GM19240 (cell line): ENCODE measurements at regions not wholly inside any gene's neighbourhood (a gene's known extent, or its start where the extent isn't known, plus 50 kb on each side); places are given as distances from the start of the nearest gene placed in this dataset.

ENCODE experiments used
- DNase-seq: peaks from one replicate; pipeline ENCODE4 v3.0.0; 2011; ENCODE audit warnings: low spot score; ENCODE audit not compliant: insufficient read length

- no peak for DNase-seq
These were observed 410.8 kb upstream of the TRIB2 start for GRCh38 chr2:12305931-12306330.

GRCh38 chr2:12310399-12310798, 406.3 kb upstream of the TRIB2 start:
- DNase-seq: no peak

DNA sequence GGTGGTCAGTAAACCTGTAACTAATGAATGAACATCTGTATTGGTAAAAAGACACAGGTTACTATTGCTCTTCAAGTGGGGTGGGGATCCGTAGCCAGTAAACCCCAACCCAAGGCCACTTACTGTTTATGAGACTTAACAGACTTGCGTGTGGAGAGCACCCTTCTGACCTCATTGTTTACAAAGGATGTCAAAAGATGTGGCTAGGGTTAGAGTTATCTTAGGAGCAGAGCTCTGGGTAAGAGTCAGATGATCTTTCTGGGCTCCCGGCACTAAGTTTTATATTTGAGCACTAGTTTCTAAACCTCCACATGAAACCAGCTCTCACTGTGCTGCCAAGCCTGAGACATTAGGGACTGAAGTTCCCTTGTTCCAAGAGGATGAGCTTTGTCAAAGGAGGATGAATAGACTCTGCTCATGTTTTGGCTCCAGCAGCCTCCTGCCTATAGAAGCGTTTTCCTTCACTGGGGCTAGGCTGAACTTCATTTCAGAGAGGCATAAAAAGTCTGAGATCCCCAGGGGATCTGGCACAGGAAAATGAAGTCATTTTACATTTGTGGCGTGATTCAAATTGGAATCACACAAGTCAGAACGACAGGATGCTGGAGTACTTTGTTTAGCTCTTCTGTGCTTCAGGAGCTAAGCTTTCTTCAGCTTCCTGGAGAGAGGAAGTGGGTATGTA, 403.1 kb upstream of the TRIB2 start:
- DNase-seq: no peak

DNA sequence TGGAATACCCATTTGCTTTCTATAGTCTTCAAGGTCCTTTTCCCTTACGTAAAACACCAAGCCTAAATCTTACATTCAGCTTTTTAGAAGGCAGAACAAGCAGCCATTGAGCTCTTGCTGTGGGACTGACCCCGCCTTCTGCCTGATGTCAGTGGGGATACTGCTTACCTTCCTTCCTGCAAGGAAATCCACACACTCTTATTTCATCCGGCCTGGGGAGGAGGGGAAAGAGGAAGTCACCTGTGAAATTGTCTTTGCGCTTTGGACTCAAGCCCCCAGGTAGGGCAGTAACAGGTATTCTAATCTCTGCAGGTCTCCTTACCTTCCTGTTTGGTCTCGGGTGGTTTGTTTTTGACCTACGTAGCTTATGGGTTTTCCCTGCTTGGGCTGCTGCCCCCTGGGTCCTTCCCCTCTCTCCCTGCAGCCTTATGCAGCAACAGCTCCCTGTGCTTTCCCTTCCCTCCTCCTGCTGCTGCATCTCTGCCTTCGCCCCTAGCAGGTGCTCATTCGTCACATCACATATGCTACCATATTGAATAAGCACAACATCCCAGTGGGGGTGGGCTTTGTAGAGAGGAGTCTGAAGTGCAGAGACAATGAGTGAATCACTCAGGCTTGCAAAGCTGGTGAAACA, 402.5 kb upstream of the TRIB2 start:
- no peak for DNase-seq

- no peak for DNase-seq
These were observed 401.5 kb upstream of the TRIB2 start for GRCh38 chr2:12315224-12315623.

- no peak for DNase-seq
These were observed 400.3 kb upstream of the TRIB2 start for GRCh38 chr2:12316476-12316875.

- DNase-seq: no peak
These were observed 399.4 kb upstream of the TRIB2 start for GRCh38 chr2:12317286-12317685.

GRCh38 chr2:12317814-12318426, 398.8 kb upstream of the TRIB2 start:
- no peak for DNase-seq

GRCh38 chr2:12318427-12319057, 398.2 kb upstream of the TRIB2 start:
- no peak for DNase-seq

- DNase-seq: no peak
These were observed 396.6 kb upstream of the TRIB2 start for GRCh38 chr2:12320027-12320734.

DNA sequence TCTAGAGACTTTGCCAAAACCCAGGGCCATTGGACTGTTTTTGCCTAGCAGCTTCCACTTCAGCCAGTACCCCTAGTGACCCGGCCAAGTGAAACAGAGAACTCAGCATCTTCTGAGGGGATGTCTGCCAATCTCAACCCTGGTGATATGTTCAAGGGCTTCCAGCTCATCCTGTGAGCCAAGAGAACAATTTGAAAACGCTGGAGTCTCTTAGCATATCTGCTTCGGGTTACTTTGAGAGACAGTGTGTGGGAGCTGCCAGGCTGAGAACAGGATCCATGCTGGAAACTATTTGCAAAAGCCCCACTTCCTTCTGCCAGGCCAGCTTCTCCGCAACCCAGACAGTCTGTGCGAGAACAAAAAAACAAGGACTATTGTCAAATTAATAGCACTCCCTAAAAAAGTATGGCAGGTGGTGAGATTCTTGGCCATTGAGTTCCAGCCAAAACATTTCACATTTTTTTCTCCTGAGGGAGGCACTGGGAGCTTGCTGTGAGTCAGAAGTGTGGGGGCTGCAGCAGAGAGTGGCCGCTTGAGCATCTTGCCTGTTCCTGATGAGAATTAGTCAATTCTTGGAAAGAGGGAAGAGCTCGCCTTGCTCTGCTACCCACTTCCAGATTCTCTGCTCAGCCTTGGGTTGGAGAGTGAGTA, 395.6 kb upstream of the TRIB2 start:
- DNase-seq: no peak

GRCh38 chr2:12321886-12322285, 394.9 kb upstream of the TRIB2 start:
- DNase-seq: no peak

DNA sequence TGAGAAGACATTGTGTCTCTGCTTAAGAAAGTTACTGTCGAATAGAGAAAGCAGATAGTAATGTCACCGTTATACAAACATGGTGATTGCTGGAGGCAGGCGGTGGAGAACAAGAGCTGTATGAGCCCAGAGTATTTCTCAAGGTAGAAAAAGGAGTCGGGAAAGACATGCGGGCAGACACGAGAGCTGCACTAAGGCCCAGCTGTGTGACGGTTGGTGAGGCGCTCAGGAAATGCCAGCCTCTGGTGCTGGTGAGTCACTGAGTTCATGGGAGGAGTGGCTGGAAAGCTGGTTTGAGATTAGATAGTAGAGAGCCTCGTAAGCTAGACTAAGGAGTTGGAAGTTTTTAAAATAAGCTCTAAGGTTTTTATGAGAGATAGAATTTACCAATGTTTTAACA, 390.9 kb upstream of the TRIB2 start:
- DNase-seq: no peak

- DNase-seq: no peak
These were observed 390.1 kb upstream of the TRIB2 start for GRCh38 chr2:12326449-12327190.

DNA sequence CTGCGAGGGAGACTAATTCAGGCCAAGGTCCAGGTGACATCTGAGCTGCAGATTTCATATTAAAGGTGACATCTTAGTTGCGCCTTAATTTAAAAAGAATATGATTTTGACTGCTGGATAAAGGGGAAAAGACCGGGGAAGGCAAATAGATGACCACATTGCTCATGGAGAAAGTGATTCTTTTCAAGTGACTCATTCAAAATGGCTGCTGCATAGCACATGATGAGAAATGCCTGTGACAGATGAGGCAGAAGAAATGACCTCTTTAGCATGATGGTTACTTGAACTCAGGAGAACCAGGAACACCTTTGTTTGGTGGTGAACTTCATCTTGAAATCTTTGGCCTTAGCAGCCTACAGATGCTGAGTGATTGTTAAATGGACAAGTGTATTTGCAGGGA, 385.8 kb upstream of the TRIB2 start:
- DNase-seq: no peak

GRCh38 chr2:12331698-12332097, 385.0 kb upstream of the TRIB2 start:
- no peak for DNase-seq

DNA sequence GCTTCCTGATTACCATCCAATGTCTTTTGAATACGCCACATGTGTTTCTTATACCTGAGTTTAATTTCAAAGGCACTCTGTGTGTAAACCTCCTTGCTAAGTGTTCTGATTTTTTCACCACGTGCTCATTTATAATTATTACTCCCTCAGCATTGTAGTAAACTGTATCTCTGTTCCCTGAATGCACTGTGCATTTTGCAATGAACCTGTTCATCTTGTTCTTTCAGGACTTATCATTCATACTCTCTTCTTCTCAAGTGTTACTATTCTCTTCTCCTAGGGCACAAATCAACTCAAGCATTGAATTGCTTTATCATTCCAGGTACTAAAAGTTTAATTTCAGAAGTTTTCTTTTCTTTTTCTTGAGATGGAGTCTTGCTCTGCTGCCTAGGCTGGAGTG, 383.4 kb upstream of the TRIB2 start:
- no peak for DNase-seq

GRCh38 chr2:12334412-12334966, 382.2 kb upstream of the TRIB2 start:
- DNase-seq: no peak

DNA sequence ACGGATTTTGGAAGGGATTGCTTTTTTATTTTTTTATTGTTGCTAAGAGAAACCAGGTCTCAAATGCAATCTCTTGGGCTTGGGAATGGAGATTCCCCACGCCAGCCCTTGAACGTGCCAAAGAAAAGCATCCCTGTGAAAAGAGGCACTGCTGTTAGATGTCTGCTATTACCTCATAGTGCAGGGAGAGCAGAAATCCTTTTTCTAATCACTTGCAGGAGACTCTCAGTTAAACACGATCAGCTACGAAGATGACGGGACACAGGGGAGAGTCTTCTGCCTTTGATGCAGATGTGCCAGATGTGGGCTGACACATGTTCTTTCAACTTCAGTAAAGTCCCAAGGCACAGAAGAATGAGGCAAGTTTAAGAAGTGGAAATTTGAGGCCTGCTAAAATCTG, 381.6 kb upstream of the TRIB2 start:
- DNase-seq: no peak

DNA sequence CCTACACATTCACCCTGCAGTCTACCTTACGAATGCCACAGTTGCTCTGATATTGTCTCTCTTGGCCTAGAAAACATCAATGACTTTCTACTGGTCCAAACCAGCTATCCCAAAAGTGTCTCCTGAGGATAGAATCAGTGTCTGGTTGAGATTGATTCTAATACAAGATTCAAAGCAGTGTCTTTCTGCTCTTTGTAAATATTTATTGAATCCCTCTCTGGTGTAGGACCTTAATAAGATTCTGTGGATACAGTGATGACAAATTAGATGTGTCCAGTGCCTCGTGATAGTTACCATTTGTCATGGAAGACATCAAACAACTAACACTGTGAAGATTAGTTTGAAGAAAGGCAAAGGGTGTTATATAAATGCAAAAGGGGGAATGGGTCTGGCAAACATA, 380.7 kb upstream of the TRIB2 start:
- no peak for DNase-seq
